GM21447 (cell line): ENCODE measurements at regions not wholly inside any gene's neighbourhood (a gene's known extent, or its start where the extent isn't known, plus 50 kb on each side); places are given as distances from the start of the nearest gene placed in this dataset.
"Not testable (repeated sequence)": the region's sequence is repeated elsewhere in the genome, so short reads cannot be mapped to it uniquely, and the experiment has no call there.

ENCODE experiments used
- ATAC-seq: cut with Tn5 transposase; IDR thresholded peaks from one replicate; pipeline ENCODE4 v1.9.1; 2021; ENCODE audit not compliant: unreplicated experiment

GRCh38 chr7:29619111-29619510 lies 55.5 kb downstream of the PRR15 start:
- no peak for ATAC-seq

GRCh38 chr7:29619848-29620555 lies 56.4 kb downstream of the PRR15 start:
- no peak for ATAC-seq

GRCh38 chr7:29620556-29620930 lies 56.9 kb downstream of the PRR15 start:
- no peak for ATAC-seq

- ATAC-seq = no peak
These were observed 59.0 kb downstream of the PRR15 start for GRCh38 chr7:29622335-29623265.

GRCh38 chr7:29623973-29624372 lies 60.3 kb downstream of the PRR15 start:
- ATAC-seq = no peak

- no peak for ATAC-seq
These were observed 63.1 kb downstream of the PRR15 start for GRCh38 chr7:29626730-29627129.

GRCh38 chr7:29627631-29628030 lies 64.0 kb downstream of the PRR15 start:
- no peak for ATAC-seq

- no peak for ATAC-seq
These were observed 65.9 kb downstream of the PRR15 start for GRCh38 chr7:29629507-29629906.

- not testable (repeated sequence) for ATAC-seq
These were observed 71.7 kb downstream of the PRR15 start for GRCh38 chr7:29635067-29636008.

GRCh38 chr7:29636009-29636351 lies 72.3 kb downstream of the PRR15 start:
- no peak for ATAC-seq

- no peak for ATAC-seq
These were observed 73.7 kb downstream of the PRR15 start for GRCh38 chr7:29637374-29637773.

- not testable (repeated sequence) for ATAC-seq
These were observed 75.2 kb downstream of the PRR15 start for GRCh38 chr7:29638841-29639240.

- ATAC-seq = no peak
These were observed 75.8 kb downstream of the PRR15 start for GRCh38 chr7:29639386-29639785.

GRCh38 chr7:29639886-29640595 lies 76.4 kb downstream of the PRR15 start:
- ATAC-seq = no peak

GRCh38 chr7:29641651-29642050 lies 78.0 kb downstream of the PRR15 start:
- no peak for ATAC-seq

- ATAC-seq = no peak
These were observed 79.0 kb downstream of the PRR15 start for GRCh38 chr7:29642494-29643155.

- not testable (repeated sequence) for ATAC-seq
These were observed 82.5 kb downstream of the PRR15 start for GRCh38 chr7:29646116-29646515.

- ATAC-seq = no peak
These were observed 83.5 kb downstream of the PRR15 start for GRCh38 chr7:29647020-29647654.

- not testable (repeated sequence) for ATAC-seq
These were observed 84.1 kb downstream of the PRR15 start for GRCh38 chr7:29647691-29648210.
